ENCODE measurements at regions not wholly inside any gene's neighbourhood (a gene's known extent, or its start where the extent isn't known, plus 50 kb on each side); places are given as distances from the start of the nearest gene placed in this dataset.

DNA sequence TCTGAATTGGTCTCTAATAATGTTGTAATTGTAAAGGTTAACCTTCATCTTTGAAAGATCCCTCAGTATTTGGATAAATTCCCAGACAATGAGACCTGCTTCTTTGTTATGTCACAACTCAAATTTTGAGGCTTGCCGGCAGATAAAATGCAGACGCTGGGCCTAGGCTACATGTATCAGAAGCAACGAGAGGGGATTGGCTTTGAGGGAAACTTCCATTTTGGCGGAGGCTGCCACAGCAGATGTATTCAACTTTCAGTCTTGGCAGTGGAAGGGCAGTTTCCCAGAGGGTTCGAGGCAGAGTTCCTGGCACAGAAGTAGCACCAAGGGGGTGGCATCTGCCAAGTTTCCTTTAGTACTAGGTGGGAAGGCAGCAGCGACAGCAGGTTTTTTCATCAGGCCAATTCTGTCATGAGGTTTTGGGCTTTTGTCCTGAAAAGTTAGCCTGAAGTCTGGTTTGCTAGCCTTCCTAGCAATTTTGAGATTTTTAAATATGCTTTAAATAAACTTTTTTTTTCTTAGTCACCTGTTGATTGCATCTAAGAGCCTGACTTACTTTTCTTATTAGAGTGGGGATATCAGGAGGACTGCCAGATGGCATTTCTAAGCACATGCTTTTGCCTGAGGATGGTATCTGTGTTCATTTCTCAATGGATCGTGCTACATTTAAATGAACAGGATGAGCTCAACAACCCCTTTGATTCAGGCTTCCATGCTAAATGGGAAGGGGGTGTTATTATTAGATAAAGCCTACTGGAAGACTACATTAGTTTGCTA lies 89.5 kb upstream of the FAM3C start:
- no peak overlapping the region for H3K4me3 ChIP-seq
- peaks cover 0 to 4% (median 0%) of the 10 kb centered on the region in 4 donors for H3K4me1 ChIP-seq
- H3K27ac ChIP-seq, result no peak overlapping the region
- DNase-seq, result no peak
- H3K9me3 ChIP-seq, result no peaks in the 10 kb centered on the region
- H3K27me3 ChIP-seq, result no peaks in the 10 kb centered on the region
- no peak for TF ChIP-seq POLR2A (IDR thresholded peaks at IDR 0.05)
- TF ChIP-seq, protein P1, sequence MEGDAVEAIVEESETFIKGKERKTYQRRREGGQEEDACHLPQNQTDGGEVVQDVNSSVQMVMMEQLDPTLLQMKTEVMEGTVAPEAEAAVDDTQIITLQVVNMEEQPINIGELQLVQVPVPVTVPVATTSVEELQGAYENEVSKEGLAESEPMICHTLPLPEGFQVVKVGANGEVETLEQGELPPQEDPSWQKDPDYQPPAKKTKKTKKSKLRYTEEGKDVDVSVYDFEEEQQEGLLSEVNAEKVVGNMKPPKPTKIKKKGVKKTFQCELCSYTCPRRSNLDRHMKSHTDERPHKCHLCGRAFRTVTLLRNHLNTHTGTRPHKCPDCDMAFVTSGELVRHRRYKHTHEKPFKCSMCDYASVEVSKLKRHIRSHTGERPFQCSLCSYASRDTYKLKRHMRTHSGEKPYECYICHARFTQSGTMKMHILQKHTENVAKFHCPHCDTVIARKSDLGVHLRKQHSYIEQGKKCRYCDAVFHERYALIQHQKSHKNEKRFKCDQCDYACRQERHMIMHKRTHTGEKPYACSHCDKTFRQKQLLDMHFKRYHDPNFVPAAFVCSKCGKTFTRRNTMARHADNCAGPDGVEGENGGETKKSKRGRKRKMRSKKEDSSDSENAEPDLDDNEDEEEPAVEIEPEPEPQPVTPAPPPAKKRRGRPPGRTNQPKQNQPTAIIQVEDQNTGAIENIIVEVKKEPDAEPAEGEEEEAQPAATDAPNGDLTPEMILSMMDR (IDR thresholded peaks at IDR 0.05), result no peak
- H3K36me3 ChIP-seq, result no peaks in the 10 kb centered on the region

DNA sequence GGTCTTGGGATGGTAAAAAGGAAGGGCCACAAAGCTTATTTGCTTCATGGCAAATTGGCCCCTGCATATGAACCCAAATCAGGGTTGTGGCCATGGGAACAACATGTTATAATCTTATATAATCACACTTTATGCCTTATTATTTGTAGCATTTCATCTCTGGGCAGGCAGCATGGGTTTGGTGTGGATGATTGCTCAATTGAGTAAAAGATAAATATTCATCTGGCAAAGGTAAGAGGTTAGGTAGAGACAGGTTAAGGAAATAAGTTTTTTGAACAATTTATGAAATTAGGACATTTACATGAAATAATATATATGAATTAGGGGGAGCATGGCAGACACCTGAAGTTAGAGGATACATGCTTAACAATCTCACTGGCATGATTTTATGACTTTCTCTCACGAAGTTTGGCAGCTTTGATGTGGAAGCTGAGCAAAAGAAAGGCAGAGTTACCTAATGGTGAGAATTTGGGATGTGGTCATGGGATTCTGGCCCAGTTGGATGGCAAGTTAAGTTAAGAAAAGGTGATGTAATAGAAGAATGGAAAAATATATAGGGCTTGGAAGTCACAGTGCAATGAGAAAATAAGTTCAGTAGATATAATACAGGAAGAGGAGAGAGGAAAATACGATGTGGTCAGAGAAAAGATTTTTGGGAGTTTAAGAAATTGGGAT lies 88.1 kb upstream of the FAM3C start:
- peaks cover 0 to 4% (median 0%) of the 10 kb centered on the region in 4 donors for H3K4me1 ChIP-seq
- TF ChIP-seq, protein P1 (IDR thresholded peaks at IDR 0.05), result no peak
- no peak for TF ChIP-seq POLR2A (IDR thresholded peaks at IDR 0.05)
- H3K27ac ChIP-seq, result no peak overlapping the region

DNA sequence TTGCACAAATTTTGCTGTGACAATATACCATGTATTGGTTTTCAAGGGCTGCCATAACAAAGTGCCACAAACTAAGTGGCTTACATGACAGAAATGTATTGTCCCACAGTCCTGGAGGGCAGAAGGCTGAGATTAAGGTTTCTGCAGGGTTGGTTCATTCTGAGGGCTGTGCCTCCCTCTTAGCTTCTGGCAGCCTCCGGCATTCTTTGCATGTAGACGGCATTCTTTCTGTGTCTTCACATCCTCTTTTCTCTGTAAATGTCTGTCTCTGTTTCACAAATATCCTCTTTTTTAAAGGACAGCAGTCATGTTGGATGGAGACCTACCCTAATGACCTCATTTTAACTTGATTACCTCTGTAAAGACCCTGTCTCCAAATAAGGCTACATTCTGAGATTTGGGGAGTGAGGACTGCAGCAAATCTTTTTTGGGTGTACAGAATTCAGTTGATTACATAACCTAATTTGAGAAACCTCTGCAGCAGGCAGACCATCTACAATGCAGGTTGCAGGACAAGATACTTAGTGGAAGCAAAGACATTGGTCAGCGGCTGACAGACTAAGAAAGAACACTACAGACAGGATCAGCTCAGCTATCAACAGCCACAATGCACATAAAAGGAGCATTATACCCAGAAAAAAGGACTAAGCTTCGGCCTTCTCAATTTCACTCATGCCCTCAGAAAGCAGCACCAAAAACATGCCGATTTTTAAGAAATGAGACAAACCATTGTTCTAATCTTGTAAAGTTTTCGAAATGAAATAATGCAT lies 84.6 kb upstream of the FAM3C start:
- no peak for TF ChIP-seq POLR2A (IDR thresholded peaks at IDR 0.05)
- TF ChIP-seq, protein P1 (IDR thresholded peaks at IDR 0.05), result no peak
- no peaks in the 10 kb centered on the region for H3K4me1 ChIP-seq
- no peaks in the 10 kb centered on the region for H3K27me3 ChIP-seq
- no peaks in the 10 kb centered on the region for H3K36me3 ChIP-seq
- H3K4me3 ChIP-seq, result no peak overlapping the region
- DNase-seq, result no peak
- no peak overlapping the region for H3K27ac ChIP-seq
- H3K9me3 ChIP-seq, result no peaks in the 10 kb centered on the region

More for the DNA sequence above, 88.1 kb upstream of the FAM3C start:
- no peaks in the 10 kb centered on the region for H3K36me3 ChIP-seq
- no peak overlapping the region for H3K4me3 ChIP-seq
- no peaks in the 10 kb centered on the region for H3K9me3 ChIP-seq
- H3K27me3 ChIP-seq, result no peaks in the 10 kb centered on the region
- DNase-seq, result no peak

DNA sequence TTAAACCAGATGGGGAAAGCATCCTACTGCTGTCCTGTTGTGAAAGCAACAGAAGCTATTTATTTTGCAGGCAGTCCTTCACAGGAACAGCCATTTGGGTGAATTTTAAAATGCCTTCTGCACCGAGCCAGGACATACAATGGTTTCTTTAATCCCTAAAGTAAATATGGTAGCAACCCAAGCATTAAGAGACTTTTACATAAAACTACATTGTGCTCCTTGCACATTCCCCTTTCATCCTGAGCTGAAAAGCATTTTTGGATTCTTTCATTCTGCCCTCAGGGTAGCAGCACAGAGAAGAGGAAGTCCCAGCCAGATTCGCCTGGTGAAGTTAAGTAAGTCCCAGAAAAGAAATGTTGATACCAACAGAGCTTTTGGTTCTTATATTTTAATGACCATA lies 84.0 kb upstream of the FAM3C start:
- H3K9me3 ChIP-seq, result no peaks in the 10 kb centered on the region
- H3K27ac ChIP-seq, result no peak overlapping the region
- no peaks in the 10 kb centered on the region for H3K36me3 ChIP-seq
- H3K4me1 ChIP-seq, result no peaks in the 10 kb centered on the region
- no peak for TF ChIP-seq POLR2A (IDR thresholded peaks at IDR 0.05)
- TF ChIP-seq, protein P1 (IDR thresholded peaks at IDR 0.05), result no peak
- H3K4me3 ChIP-seq, result no peak overlapping the region
- no peaks in the 10 kb centered on the region for H3K27me3 ChIP-seq
- DNase-seq, result no peak

DNA sequence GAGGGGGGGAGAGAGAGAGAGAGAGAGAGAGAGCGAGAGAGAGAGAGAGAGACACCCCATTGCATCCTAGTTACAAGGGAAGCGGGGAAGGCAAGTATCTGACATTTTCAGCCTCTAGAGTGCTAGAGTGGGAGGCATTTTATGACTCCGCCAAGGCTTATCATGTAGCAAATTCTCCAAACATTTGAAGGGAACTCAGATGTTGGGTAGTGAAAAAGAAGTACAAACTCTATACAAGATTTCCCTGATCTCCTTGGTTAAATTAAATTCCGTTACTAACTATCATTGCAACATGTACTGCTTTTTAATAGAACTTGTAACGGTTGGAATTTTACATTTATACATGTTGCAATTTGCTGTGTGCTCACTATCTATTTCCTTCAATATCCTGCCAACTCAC lies 83.4 kb upstream of the FAM3C start:
- no peak for TF ChIP-seq POLR2A (IDR thresholded peaks at IDR 0.05)
- TF ChIP-seq, protein P1 (IDR thresholded peaks at IDR 0.05), result no peak
- no peaks in the 10 kb centered on the region for H3K36me3 ChIP-seq
- H3K4me3 ChIP-seq, result no peak overlapping the region
- no peak for DNase-seq
- H3K9me3 ChIP-seq, result no peaks in the 10 kb centered on the region
- H3K4me1 ChIP-seq, result no peaks in the 10 kb centered on the region
- H3K27ac ChIP-seq, result no peak overlapping the region
- H3K27me3 ChIP-seq, result no peaks in the 10 kb centered on the region

Data from Peyer's patch (tissue), 4 donors.